Pancreas (tissue), 10 donors: ENCODE measurements at regions not wholly inside any gene's neighbourhood (a gene's known extent, or its start where the extent isn't known, plus 50 kb on each side); places are given as distances from the start of the nearest gene placed in this dataset.
"Not testable (repeated sequence)": the region's sequence is repeated elsewhere in the genome, so short reads cannot be mapped to it uniquely, and the experiment has no call there.

ENCODE experiments used
- ATAC-seq, 4 donors: fragments of 200-7000 bp; cut with Tn5 transposase; one replicate each; pipeline versions ENCODE4 v1.8.0 to v1.9.1; 2020; ENCODE audit warnings: mild to moderate bottlenecking in 4 of 4, moderate library complexity in 4 of 4
- DNase-seq, 6 donors: peaks; one replicate each; pipeline ENCODE4 v3.0.0-alpha.2; 2020
- FAIRE-seq: peaks from 2 replicates; lab custom pipeline; 2012; peaks lifted over from hg19 to GRCh38; lab: Jason Lieb, UNC
- H3K27ac ChIP-seq, 4 donors: fragments of 200-600 bp; sonication (generic); 1 replicate in 3 of 4; 2 replicates in 1 of 4; pipeline versions ENCODE4 v1.5.0 to v1.8.0; 2020
- H3K27me3 ChIP-seq, 4 donors: fragments of 200-600 bp; one replicate each; pipeline ENCODE4 v1.8.0; 2021
- H3K36me3 ChIP-seq, 3 donors: fragments of 200-600 bp; sonication (generic) in 1 of 3; one replicate each; pipeline versions ENCODE4 v1.5.0 to v1.8.0; 2020 to 2021
- H3K4me1 ChIP-seq, 3 donors: fragments of 200-600 bp; one replicate each; pipeline ENCODE4 v1.8.0; 2021
- H3K4me3 ChIP-seq, 4 donors: fragments of 200-600 bp; sonication (generic) in 2 of 4; one replicate each; pipeline versions ENCODE4 v1.5.0 to v1.8.0; 2020 to 2021
- H3K9me3 ChIP-seq, 4 donors: fragments of 200-600 bp; one replicate each; pipeline ENCODE4 v1.8.0; 2021
- CTCF ChIP-seq, 4 donors: fragments of 200-600 bp; sonication (generic) in 3 of 4; IDR thresholded peaks; one replicate each; pipeline versions ENCODE4 v1.5.0 to v1.8.0; 2021; ENCODE audit warnings: antibody characterized with exemption in 4 of 4
- WGBS, 2 donors: extraction: QIAGEN DNeasy Blood & Tissue Kit; methylation state at CpG; one replicate each; pipeline ENCODE4 v1.1.7; 2013; 5-methylcytosine and 5-hydroxymethylcytosine counted together
- intact Hi-C, 3 donors: fragments of 100-400 bp; cut with DNase I; formaldehyde crosslinking; loops; one replicate each; pipeline versions ENCODE4 v1.11.1 to v1.14.2; 2022
- donor health status: healthy with polysubstance abuse.
- donor health status: DM: no; HTN: no; CAD: no; lungs with moderate emphysema.
- donor health status: DM: no; HTN: no; CAD: no.
- donor health status: control.
- donor health status: control.
- donor health status: Bipolar disorder and iron deficiency.
- donor health status: DM: yes; HTN: yes; CAD: no.
- donor health status: DM: no; HTN: no; CAD: no.
- donor health status: DM: no; HTN: no; CAD: no.
- donor health status: DM: yes; HTN: yes; CAD: no.

DNA sequence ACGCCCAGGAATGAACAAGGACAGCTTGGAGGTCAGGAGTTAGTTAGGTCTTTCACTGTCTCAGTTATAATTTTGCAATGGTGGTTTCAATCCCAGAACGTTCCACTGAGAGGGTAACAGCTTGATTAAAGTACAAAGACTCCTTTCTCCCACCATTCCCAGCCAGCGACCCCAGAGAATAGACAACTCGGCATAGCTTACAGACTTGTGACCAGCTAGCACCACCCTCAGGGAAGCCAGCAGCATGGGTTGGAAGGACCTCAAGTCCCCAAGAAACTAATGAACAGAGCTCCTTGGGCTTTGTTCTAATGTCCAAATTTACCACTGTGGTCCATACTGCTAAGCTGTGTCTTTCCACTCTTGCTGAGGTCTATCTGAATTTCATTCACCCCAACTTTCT is 72.0 kb upstream of the MED14 start:
- DNase-seq (no peak), ATAC-seq (no peak), FAIRE-seq (no peak)
- Histone ChIP-seq H3K4me3 (no peak overlapping the region), H3K27me3 (no peaks in the 10 kb centered on the region), H3K36me3 (no peaks in the 10 kb centered on the region), H3K27ac (no peak overlapping the region), H3K9me3 (no peaks in the 10 kb centered on the region), H3K4me1 (no peaks in the 10 kb centered on the region)
- TF ChIP-seq CTCF (IDR thresholded peaks at IDR 0.05): no peak
- WGBS, 2 donors: 51 to 53% methylated on average over 4 of the region's 4 CpGs
- intact Hi-C loops: no loop called here

GRCh38 chrX:40808203-40808602 is 72.9 kb upstream of the MED14 start:
- intact Hi-C loops: no loop called here

DNA sequence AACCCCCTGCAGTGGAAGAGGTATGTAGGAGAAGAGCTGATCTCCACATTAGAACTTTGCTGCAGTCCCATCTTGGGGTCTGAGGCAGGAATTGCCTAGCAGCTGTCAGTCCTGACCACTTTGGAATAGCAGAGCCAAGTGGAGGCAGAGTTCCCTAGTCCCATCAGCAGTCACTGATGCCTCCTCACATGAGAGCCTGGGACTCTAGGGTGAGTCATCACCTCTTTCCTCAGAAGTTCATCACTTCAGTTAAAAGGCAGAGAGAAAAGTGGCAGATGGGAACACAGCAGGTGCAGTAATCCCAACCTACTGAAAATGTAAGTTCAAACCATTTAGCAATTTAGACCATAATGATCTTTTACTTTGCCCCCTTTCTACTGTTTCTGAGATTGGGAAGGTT is 73.9 kb upstream of the MED14 start:
- DNase-seq: no peak
- Histone ChIP-seq H3K4me1 (no peaks in the 10 kb centered on the region), H3K36me3 (no peaks in the 10 kb centered on the region), H3K9me3 (no peaks in the 10 kb centered on the region), H3K4me3 (no peak overlapping the region), H3K27me3 (peaks cover 0 to 7% (median 0%) of the 10 kb centered on the region in 4 donors), H3K27ac (no peak overlapping the region)
- no peak for ATAC-seq
- TF ChIP-seq CTCF (IDR thresholded peaks at IDR 0.05): no peak
- FAIRE-seq: no peak
- intact Hi-C loops: no loop called here

More at GRCh38 chrX:40808203-40808602, 72.9 kb upstream of the MED14 start:
- ATAC-seq: no peak
- no peak for DNase-seq
- no peak for TF ChIP-seq CTCF (IDR thresholded peaks at IDR 0.05)
- Histone ChIP-seq H3K4me1 (no peaks in the 10 kb centered on the region), H3K4me3 (no peak overlapping the region), H3K27me3 (no peaks in the 10 kb centered on the region), H3K36me3 (no peaks in the 10 kb centered on the region), H3K27ac (no peak overlapping the region), H3K9me3 (no peaks in the 10 kb centered on the region)
- FAIRE-seq: no peak
- 86 to 87% methylated on average over 2 of the region's 2 CpGs for WGBS, 2 donors

DNA sequence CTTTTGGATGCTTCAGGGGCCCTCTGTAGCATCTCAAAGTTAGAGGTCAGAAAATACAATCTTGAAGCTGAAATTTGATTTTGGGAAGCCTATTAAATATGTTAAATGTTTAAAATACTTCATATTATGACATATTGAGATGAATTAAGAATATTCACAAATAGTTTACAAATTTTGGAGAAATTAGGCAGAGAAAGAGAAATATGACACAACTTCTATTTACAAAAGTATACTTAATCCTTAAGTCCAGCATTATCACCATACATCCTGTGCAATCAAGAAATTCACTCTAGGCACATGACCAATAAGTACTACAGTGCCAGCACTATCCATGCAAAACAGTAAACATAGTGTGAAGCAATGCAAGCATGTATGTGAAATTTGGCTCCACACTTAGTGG is 79.7 kb upstream of the MED14 start:
- intact Hi-C loops, ATAC-seq: not testable (repeated sequence)

GRCh38 chrX:40816906-40817305 is 81.6 kb upstream of the MED14 start:
- Histone ChIP-seq H3K9me3 (no peaks in the 10 kb centered on the region), H3K27me3 (peaks cover 0 to 17% (median under 1%) of the 10 kb centered on the region in 4 donors), H3K36me3 (no peaks in the 10 kb centered on the region), H3K4me1 (no peaks in the 10 kb centered on the region), H3K4me3 (no peak overlapping the region), H3K27ac (no peak overlapping the region)
- DNase-seq: no peak
- TF ChIP-seq CTCF (IDR thresholded peaks at IDR 0.05): no peak
- ATAC-seq: no peak
- FAIRE-seq: no peak
- intact Hi-C loops: no loop called here
- 59 to 85% methylated on average over 6 of the region's 6 CpGs for WGBS, 2 donors

More for the DNA sequence above, 79.7 kb upstream of the MED14 start:
- peaks cover 0 to 17% (median 0%) of the 10 kb centered on the region in 4 donors for H3K27me3 ChIP-seq
- not testable (repeated sequence) for H3K4me1 ChIP-seq, H3K4me3 ChIP-seq, H3K9me3 ChIP-seq, H3K27ac ChIP-seq, H3K36me3 ChIP-seq, DNase-seq
- peak; percentile 45 for FAIRE-seq

GRCh38 chrX:40818236-40818635 is 82.9 kb upstream of the MED14 start:
- H3K9me3 ChIP-seq: no peaks in the 10 kb centered on the region
- FAIRE-seq (no peak), DNase-seq (no peak), ATAC-seq (no peak)
- peaks cover 0 to 22% (median 3%) of the 10 kb centered on the region in 4 donors for H3K27me3 ChIP-seq
- H3K36me3 ChIP-seq: no peaks in the 10 kb centered on the region
- H3K27ac ChIP-seq: no peak overlapping the region
- WGBS, 2 donors: 64 to 78% methylated on average over 1 of the region's 1 CpG
- no peak for TF ChIP-seq CTCF (IDR thresholded peaks at IDR 0.05)
- H3K4me3 ChIP-seq: no peak overlapping the region
- no peaks in the 10 kb centered on the region for H3K4me1 ChIP-seq
- intact Hi-C loops: no loop called here
